Endometrium (tissue), 2 donors: ENCODE measurements at regions not wholly inside any gene's neighbourhood (a gene's known extent, or its start where the extent isn't known, plus 50 kb on each side); places are given as distances from the start of the nearest gene placed in this dataset.

Experiments
- FAIRE-seq: peaks from 2 replicates; lab custom pipeline; 2012; peaks lifted over from hg19 to GRCh38; lab: Jason Lieb, UNC
- donor health status: control.
- donor health status: control.

GRCh38 chr18:67222887-67223286 is 293.6 kb downstream of the DSEL start:
- no peak for FAIRE-seq

GRCh38 chr18:67219821-67220220 is 296.7 kb downstream of the DSEL start:
- no peak for FAIRE-seq

- no peak for FAIRE-seq
Measured at GRCh38 chr18:67218556-67218955, 298.0 kb downstream of the DSEL start.

- FAIRE-seq: peak; percentile 91
Measured at GRCh38 chr18:67217551-67218166, 298.9 kb downstream of the DSEL start.

- FAIRE-seq: no peak
Measured at GRCh38 chr18:67216846-67217245, 299.7 kb downstream of the DSEL start.

GRCh38 chr18:67215686-67216085 is 300.8 kb downstream of the DSEL start:
- no peak for FAIRE-seq

- no peak for FAIRE-seq
Measured at GRCh38 chr18:67211646-67212045, 304.9 kb downstream of the DSEL start.

GRCh38 chr18:67200665-67201064 is 315.9 kb downstream of the DSEL start:
- FAIRE-seq: no peak

GRCh38 chr18:67199993-67200617 is 316.4 kb downstream of the DSEL start:
- FAIRE-seq: peak; percentile 63

- no peak for FAIRE-seq
Measured at GRCh38 chr18:67194886-67195285, 321.6 kb downstream of the DSEL start.

- FAIRE-seq: no peak
Measured at GRCh38 chr18:67192535-67192934, 324.0 kb downstream of the DSEL start.

GRCh38 chr18:67183398-67183797 is 333.1 kb downstream of the DSEL start:
- no peak for FAIRE-seq

GRCh38 chr18:67179726-67180125 is 336.8 kb downstream of the DSEL start:
- FAIRE-seq: no peak

- FAIRE-seq: no peak
Measured at GRCh38 chr18:67159662-67160061, 356.9 kb downstream of the DSEL start.

- FAIRE-seq: no peak
Measured at GRCh38 chr18:67154979-67155378, 361.5 kb downstream of the DSEL start.

GRCh38 chr18:67151366-67151765 is 365.2 kb downstream of the DSEL start:
- no peak for FAIRE-seq

- FAIRE-seq: no peak
Measured at GRCh38 chr18:67145586-67146292, 370.8 kb downstream of the DSEL start.

- FAIRE-seq: no peak
Measured at GRCh38 chr18:67144329-67144728, 372.2 kb downstream of the DSEL start.

- FAIRE-seq: no peak
Measured at GRCh38 chr18:67143028-67143427, 373.5 kb downstream of the DSEL start.

- no peak for FAIRE-seq
Measured at GRCh38 chr18:67142604-67143003, 373.9 kb downstream of the DSEL start.

- FAIRE-seq: no peak
Measured at GRCh38 chr18:67140495-67140894, 376.0 kb downstream of the DSEL start.

GRCh38 chr18:67139899-67140298 is 376.6 kb downstream of the DSEL start:
- no peak for FAIRE-seq

- FAIRE-seq: no peak
Measured at GRCh38 chr18:67135981-67136380, 380.5 kb downstream of the DSEL start.

- FAIRE-seq: no peak
Measured at GRCh38 chr18:67134911-67135310, 381.6 kb downstream of the DSEL start.
